ENCODE measurements at regions not wholly inside any gene's neighbourhood (a gene's known extent, or its start where the extent isn't known, plus 50 kb on each side); places are given as distances from the start of the nearest gene placed in this dataset.

- TF ChIP-seq CTCF (conservative IDR thresholded peaks at IDR 0.05 in 1 of 2, IDR thresholded peaks at IDR 0.05 in 1 of 2; ENCODE audit: extremely low read depth in 1 of 2, insufficient read depth in 1 of 2, low read depth in 1 of 2, low read length in 2 of 2) (no peak), EZH2 (IDR thresholded peaks at IDR 0.05; ENCODE audit: borderline replicate concordance, low read length) (no peak)
Observed at GRCh38 chr14:22509036-22509709, 79.9 kb downstream of the DAD1 start.
